ENCODE measurements at regions not wholly inside any gene's neighbourhood (a gene's known extent, or its start where the extent isn't known, plus 50 kb on each side); places are given as distances from the start of the nearest gene placed in this dataset.

GRCh38 chr12:90301561-90302133 is 593.0 kb upstream of the ATP2B1 start:
- no peak for DNase-seq

GRCh38 chr12:90301095-90301494 is 592.5 kb upstream of the ATP2B1 start:
- no peak for DNase-seq

GRCh38 chr12:90299666-90300065 is 591.0 kb upstream of the ATP2B1 start:
- no peak for DNase-seq

- no peak for DNase-seq
These were observed 590.5 kb upstream of the ATP2B1 start for GRCh38 chr12:90299121-90299520.

- DNase-seq: no peak
These were observed 589.8 kb upstream of the ATP2B1 start for GRCh38 chr12:90298289-90298948.

- DNase-seq: no peak
These were observed 587.2 kb upstream of the ATP2B1 start for GRCh38 chr12:90295858-90296257.

GRCh38 chr12:90292183-90292582 is 583.5 kb upstream of the ATP2B1 start:
- no peak for DNase-seq

- DNase-seq: no peak
These were observed 582.6 kb upstream of the ATP2B1 start for GRCh38 chr12:90290980-90291975.

- DNase-seq: no peak
These were observed 578.9 kb upstream of the ATP2B1 start for GRCh38 chr12:90287585-90287984.

- no peak for DNase-seq
These were observed 572.7 kb upstream of the ATP2B1 start for GRCh38 chr12:90281154-90281868.

- no peak for DNase-seq
These were observed 572.0 kb upstream of the ATP2B1 start for GRCh38 chr12:90280564-90281058.

GRCh38 chr12:90280033-90280432 is 571.4 kb upstream of the ATP2B1 start:
- no peak for DNase-seq

GRCh38 chr12:90275088-90275487 is 566.5 kb upstream of the ATP2B1 start:
- no peak for DNase-seq

GRCh38 chr12:90274407-90274806 is 565.8 kb upstream of the ATP2B1 start:
- no peak for DNase-seq

GRCh38 chr12:90268574-90268973 is 559.9 kb upstream of the ATP2B1 start:
- no peak for DNase-seq

GRCh38 chr12:90262251-90262650 is 553.6 kb upstream of the ATP2B1 start:
- no peak for DNase-seq

GRCh38 chr12:90261283-90261682 is 552.6 kb upstream of the ATP2B1 start:
- no peak for DNase-seq

- DNase-seq: no peak
These were observed 551.5 kb upstream of the ATP2B1 start for GRCh38 chr12:90260136-90260535.

- DNase-seq: no peak
These were observed 549.4 kb upstream of the ATP2B1 start for GRCh38 chr12:90257927-90258624.

GRCh38 chr12:90254796-90255195 is 546.2 kb upstream of the ATP2B1 start:
- DNase-seq: no peak

- peak; percentile 29 for DNase-seq
These were observed 545.1 kb upstream of the ATP2B1 start for GRCh38 chr12:90253674-90254181.

GRCh38 chr12:90253136-90253535 is 544.5 kb upstream of the ATP2B1 start:
- DNase-seq: no peak

Measured in CD4-positive, alpha-beta T cell treated with Interleukin-6 for 4 hours (primary cell).